Keratinocyte (primary cell): ENCODE measurements at regions not wholly inside any gene's neighbourhood (a gene's known extent, or its start where the extent isn't known, plus 50 kb on each side); places are given as distances from the start of the nearest gene placed in this dataset.
"Not testable (repeated sequence)": the region's sequence is repeated elsewhere in the genome, so short reads cannot be mapped to it uniquely, and the experiment has no call there.

Source experiments
- DNase-seq: peaks from one replicate; pipeline ENCODE4 v3.0.0-alpha.2; 2011; ENCODE audit warnings: low read depth, missing footprints, low spot score
- FAIRE-seq: peaks from 2 replicates; lab custom pipeline; 2011; peaks lifted over from hg19 to GRCh38; lab: Jason Lieb, UNC
- H2AFZ ChIP-seq: 2 replicates; pipeline ENCODE4 v1.6.0; 2012; ENCODE audit warnings: low read length, control low read depth, inconsistent platforms; ENCODE audit not compliant: control insufficient read depth
- H3K27ac ChIP-seq: 2 replicates; pipeline ENCODE4 v1.5.1; 2011; ENCODE audit warnings: low read length; ENCODE audit not compliant: control insufficient read depth, insufficient read depth
- H3K27me3 ChIP-seq: 3 replicates; pipeline ENCODE4 v1.6.0; 2011; ENCODE audit warnings: low read length; ENCODE audit not compliant: control insufficient read depth, insufficient read depth; ENCODE audit errors: extremely low read depth
- H3K36me3 ChIP-seq, 2 experiments: 2 replicates in 1 of 2; 3 replicates in 1 of 2; pipeline ENCODE4 v1.5.1; 2011; ENCODE audit warnings: low read length in 2 of 2, mild to moderate bottlenecking in 1 of 2; ENCODE audit not compliant: control insufficient read depth in 2 of 2, insufficient read depth in 2 of 2; ENCODE audit errors: extremely low read depth in 1 of 2
- H3K4me1 ChIP-seq: 3 replicates; pipeline ENCODE4 v1.5.1; 2011; ENCODE audit warnings: low read length; ENCODE audit not compliant: control insufficient read depth, insufficient read depth; ENCODE audit errors: extremely low read depth
- H3K4me2 ChIP-seq: 3 replicates; pipeline ENCODE4 v1.6.0; 2011; ENCODE audit warnings: low read depth, low read length; ENCODE audit not compliant: control insufficient read depth, insufficient read depth; ENCODE audit errors: extremely low read depth
- H3K4me3 ChIP-seq, 3 experiments: fragments of 200-600 bp in 1 of 3; sonication (generic) in 1 of 3; 2 replicates in 2 of 3; 3 replicates in 1 of 3; pipeline ENCODE4 v1.5.1; 2011 to 2016; ENCODE audit warnings: low read length in 3 of 3, mild to moderate bottlenecking in 3 of 3, control low read depth in 2 of 3, inconsistent platforms in 1 of 3, low read depth in 1 of 3, mixed read lengths in 1 of 3, mixed run types in 1 of 3, moderate library complexity in 1 of 3; ENCODE audit not compliant: control insufficient read depth in 2 of 3, insufficient read depth in 2 of 3; ENCODE audit errors: extremely low read depth in 1 of 3
- H3K79me2 ChIP-seq: 2 replicates; pipeline ENCODE4 v1.6.0; 2012; ENCODE audit warnings: low read length; ENCODE audit not compliant: control insufficient read depth, insufficient read depth
- H3K9ac ChIP-seq: 3 replicates; pipeline ENCODE4 v1.6.0; 2011; ENCODE audit warnings: low read length; ENCODE audit not compliant: control insufficient read depth, insufficient read depth; ENCODE audit errors: extremely low read depth
- H3K9me1 ChIP-seq: 3 replicates; pipeline ENCODE4 v1.6.0; 2011; ENCODE audit warnings: low read length; ENCODE audit not compliant: control insufficient read depth, insufficient read depth; ENCODE audit errors: extremely low read depth
- H3K9me3 ChIP-seq: 2 replicates; pipeline ENCODE4 v1.5.1; 2012; ENCODE audit warnings: low read depth, low read length; ENCODE audit not compliant: control insufficient read depth
- H4K20me1 ChIP-seq: 3 replicates; pipeline ENCODE4 v1.6.0; 2011; ENCODE audit warnings: low read length; ENCODE audit not compliant: control insufficient read depth, insufficient read depth; ENCODE audit errors: extremely low read depth
- CTCF ChIP-seq, 3 experiments: IDR thresholded peaks in 1 of 3; conservative IDR thresholded peaks in 1 of 3; optimal IDR thresholded peaks in 1 of 3; 2 replicates in 2 of 3; 3 replicates in 1 of 3; pipeline versions ENCODE3 to v1.5.1; 2011; ENCODE audit warnings: low read length in 3 of 3, mild to moderate bottlenecking in 3 of 3, moderate library complexity in 2 of 3, control low read depth in 1 of 3, inconsistent platforms in 1 of 3; ENCODE audit not compliant: insufficient read depth in 2 of 3; ENCODE audit errors: extremely low read depth in 1 of 3
- EZH2 ChIP-seq: IDR thresholded peaks from one replicate; pipeline ENCODE4 v1.6.1; 2012; ENCODE audit warnings: inconsistent platforms, mild to moderate bottlenecking, low read length, moderate library complexity
- dilution Hi-C: fragments of 300-500 bp; cut with MboI; formaldehyde crosslinking; loops from one replicate; pipeline ENCODE4 v1.7.0; 2020; ENCODE audit warnings: low sequenced_read_pairs; ENCODE audit not compliant: extremely low pct_ligation_motif_present

GRCh38 chr3:182149594-182149993 is 437.9 kb downstream of the SOX2 start:
- no peaks in the 10 kb centered on the region for H3K36me3 ChIP-seq
- dilution Hi-C loops = no loop called here
- no peaks in the 10 kb centered on the region for H3K27me3 ChIP-seq
- no peak overlapping the region for H3K4me2 ChIP-seq
- H3K9me3 ChIP-seq = no peaks in the 10 kb centered on the region
- DNase-seq = no peak
- no peak overlapping the region for H3K9ac ChIP-seq
- H3K27ac ChIP-seq = no peak overlapping the region
- no peak for FAIRE-seq
- no peaks in the 10 kb centered on the region for H4K20me1 ChIP-seq
- no peaks in the 10 kb centered on the region for H3K79me2 ChIP-seq
- H3K4me1 ChIP-seq = no peaks in the 10 kb centered on the region
- H2AFZ ChIP-seq = no peak overlapping the region
- H3K4me3 ChIP-seq = no peak overlapping the region
- no peaks in the 10 kb centered on the region for H3K9me1 ChIP-seq
- TF ChIP-seq EZH2 (no peak), CTCF (optimal IDR thresholded peaks at IDR 0.05 in 1 of 3, IDR thresholded peaks at IDR 0.05 in 1 of 3, conservative IDR thresholded peaks at IDR 0.05 in 1 of 3; ENCODE audit: extremely low read depth in 1 of 3, insufficient read depth in 2 of 3, low read length in 3 of 3) (no peak)

GRCh38 chr3:182156326-182156725 is 444.6 kb downstream of the SOX2 start:
- H3K27me3 ChIP-seq, DNase-seq, H3K4me1 ChIP-seq, H3K36me3 ChIP-seq, FAIRE-seq, H2AFZ ChIP-seq, H3K9ac ChIP-seq, H3K79me2 ChIP-seq, H4K20me1 ChIP-seq, H3K27ac ChIP-seq, H3K9me1 ChIP-seq, dilution Hi-C loops, H3K9me3 ChIP-seq, H3K4me3 ChIP-seq, H3K4me2 ChIP-seq: not testable (repeated sequence)

GRCh38 chr3:182165234-182165633 is 453.5 kb downstream of the SOX2 start:
- no peak overlapping the region for H3K4me3 ChIP-seq
- H3K79me2 ChIP-seq = no peaks in the 10 kb centered on the region
- no peak overlapping the region for H3K9ac ChIP-seq
- no peaks in the 10 kb centered on the region for H4K20me1 ChIP-seq
- no peaks in the 10 kb centered on the region for H3K4me1 ChIP-seq
- no peak overlapping the region for H3K27ac ChIP-seq
- no peak overlapping the region for H3K4me2 ChIP-seq
- no peaks in the 10 kb centered on the region for H3K36me3 ChIP-seq
- no peak overlapping the region for H2AFZ ChIP-seq
- TF ChIP-seq CTCF (optimal IDR thresholded peaks at IDR 0.05 in 1 of 3, IDR thresholded peaks at IDR 0.05 in 1 of 3, conservative IDR thresholded peaks at IDR 0.05 in 1 of 3; ENCODE audit: extremely low read depth in 1 of 3, insufficient read depth in 2 of 3, low read length in 3 of 3) = no peak
- no peak for DNase-seq
- H3K27me3 ChIP-seq = no peaks in the 10 kb centered on the region
- FAIRE-seq = no peak
- H3K9me3 ChIP-seq = no peaks in the 10 kb centered on the region
- no peaks in the 10 kb centered on the region for H3K9me1 ChIP-seq
- dilution Hi-C loops = no loop called here
